Ovary (tissue), 7 donors: ENCODE measurements at regions not wholly inside any gene's neighbourhood (a gene's known extent, or its start where the extent isn't known, plus 50 kb on each side); places are given as distances from the start of the nearest gene placed in this dataset.

Experiments used
- DNase-seq, 5 donors: peaks; one replicate each; pipeline ENCODE4 v3.0.0-alpha.2; 2019 to 2020
- H3K27ac ChIP-seq, 2 donors: fragments of 200-600 bp; one replicate each; pipeline versions ENCODE4 v1.5.1 to v1.8.0; 2019 to 2022
- H3K27me3 ChIP-seq: fragments of 200-600 bp; one replicate; pipeline ENCODE4 v1.8.0; 2022
- H3K36me3 ChIP-seq: fragments of 200-600 bp; sonication (generic); one replicate; pipeline ENCODE4 v1.5.1; 2019
- H3K4me1 ChIP-seq: one replicate; pipeline ENCODE4 v1.8.1; 2013; ENCODE audit warnings: mild to moderate bottlenecking, moderate library complexity; ENCODE audit not compliant: insufficient read depth
- H3K4me3 ChIP-seq: fragments of 200-600 bp; sonication (generic); one replicate; pipeline ENCODE4 v1.5.1; 2017
- H3K9me3 ChIP-seq, 2 donors: fragments of 200-600 bp in 1 of 2; sonication (generic) in 1 of 2; one replicate each; pipeline versions ENCODE4 v1.5.1 to v1.8.1; 2013 to 2019; ENCODE audit warnings: mild to moderate bottlenecking in 1 of 2, moderate library complexity in 1 of 2
- EP300 ChIP-seq: sonication (generic); formaldehyde crosslinking; IDR thresholded peaks from one replicate; pipeline ENCODE4 v1.6.1; 2017; ENCODE audit warnings: antibody characterized with exemption
- POLR2A ChIP-seq: fragments of 450-650 bp; IDR thresholded peaks from one replicate; pipeline ENCODE4 v1.6.1; 2017; ENCODE audit warnings: antibody characterized with exemption, mild to moderate bottlenecking, moderate library complexity
- WGBS, 3 donors: extraction: QIAGEN DNeasy Blood & Tissue Kit in 1 of 3; methylation state at CpG; one replicate each; pipeline versions ENCODE4 v1.1.5 to v1.1.7; 2013 to 2017; 5-methylcytosine and 5-hydroxymethylcytosine counted together
- intact Hi-C, 4 donors: fragments of 100-400 bp; cut with DNase I; formaldehyde crosslinking; loops; one replicate each; pipeline versions ENCODE4 v1.11.0 to v1.15.1; 2022 to 2023
- TF ChIP-seq, protein P1 (sequence below), 3 donors: fragments of 450-650 bp in 2 of 3; fragments of 200-600 bp in 1 of 3; IDR thresholded peaks; one replicate each; pipeline versions ENCODE4 v1.5.1 to v1.8.0; 2016 to 2022; ENCODE audit warnings: antibody characterized with exemption in 3 of 3, mild to moderate bottlenecking in 1 of 3
- donor health status: DM: no; HTN: no; CAD: no; lungs with moderate emphysema.
- donor health status: DM: no; HTN: no; CAD: no.
- donor health status: Bipolar disorder and iron deficiency.
- donor health status: DM: no; HTN: no; CAD: no.
- donor health status: DM: yes; HTN: yes; CAD: no.

GRCh38 chr12:75596406-75596805 is 85.0 kb upstream of the KRR1 start:
- Histone ChIP-seq H3K4me3 (no peak overlapping the region), H3K4me1 (no peaks in the 10 kb centered on the region), H3K36me3 (no peaks in the 10 kb centered on the region), H3K9me3 (no peaks in the 10 kb centered on the region), H3K27me3 (no peaks in the 10 kb centered on the region), H3K27ac (no peak overlapping the region)
- DNase-seq: no peak
- TF ChIP-seq POLR2A (no peak), EP300 (no peak)
- TF ChIP-seq, protein P1, sequence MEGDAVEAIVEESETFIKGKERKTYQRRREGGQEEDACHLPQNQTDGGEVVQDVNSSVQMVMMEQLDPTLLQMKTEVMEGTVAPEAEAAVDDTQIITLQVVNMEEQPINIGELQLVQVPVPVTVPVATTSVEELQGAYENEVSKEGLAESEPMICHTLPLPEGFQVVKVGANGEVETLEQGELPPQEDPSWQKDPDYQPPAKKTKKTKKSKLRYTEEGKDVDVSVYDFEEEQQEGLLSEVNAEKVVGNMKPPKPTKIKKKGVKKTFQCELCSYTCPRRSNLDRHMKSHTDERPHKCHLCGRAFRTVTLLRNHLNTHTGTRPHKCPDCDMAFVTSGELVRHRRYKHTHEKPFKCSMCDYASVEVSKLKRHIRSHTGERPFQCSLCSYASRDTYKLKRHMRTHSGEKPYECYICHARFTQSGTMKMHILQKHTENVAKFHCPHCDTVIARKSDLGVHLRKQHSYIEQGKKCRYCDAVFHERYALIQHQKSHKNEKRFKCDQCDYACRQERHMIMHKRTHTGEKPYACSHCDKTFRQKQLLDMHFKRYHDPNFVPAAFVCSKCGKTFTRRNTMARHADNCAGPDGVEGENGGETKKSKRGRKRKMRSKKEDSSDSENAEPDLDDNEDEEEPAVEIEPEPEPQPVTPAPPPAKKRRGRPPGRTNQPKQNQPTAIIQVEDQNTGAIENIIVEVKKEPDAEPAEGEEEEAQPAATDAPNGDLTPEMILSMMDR (IDR thresholded peaks at IDR 0.05): no peak
- intact Hi-C loops: no loop called here
- WGBS, 3 donors: 18 to 41% (median 26%) methylated on average over 1 of the region's 1 CpG

DNA sequence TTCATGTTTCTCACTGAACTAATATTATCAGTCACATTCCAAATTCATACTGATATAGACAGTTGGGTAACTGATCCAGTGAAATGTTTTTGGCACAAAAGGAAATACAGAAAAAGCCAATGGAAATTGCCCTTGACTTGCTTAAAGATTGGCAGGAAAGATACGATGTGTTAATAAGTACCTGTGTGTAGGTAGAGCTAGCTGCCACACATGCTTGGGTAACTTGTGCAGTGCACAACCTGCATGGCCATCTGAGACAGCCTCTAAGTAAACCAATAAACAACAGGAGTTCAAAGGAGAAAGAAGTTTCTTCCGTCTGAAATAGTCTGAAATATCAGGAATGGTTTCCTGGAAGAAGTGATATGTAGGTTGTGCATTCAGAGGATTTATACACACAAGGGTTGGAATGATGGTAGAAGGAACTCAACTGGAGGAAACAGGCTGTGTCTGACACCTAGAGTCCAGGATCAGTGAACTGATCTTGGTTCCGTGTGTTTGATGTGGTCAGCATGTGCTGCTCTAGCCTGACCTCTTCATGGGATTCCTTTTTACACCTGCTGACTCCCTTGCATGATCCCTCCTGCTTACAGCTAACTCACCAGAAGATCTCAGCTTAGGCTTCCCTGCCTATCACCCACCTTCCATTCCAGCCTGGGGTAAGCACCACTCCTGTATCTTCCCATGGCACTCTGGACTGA is 81.4 kb upstream of the KRR1 start:
- DNase-seq: no peak
- H3K4me1 ChIP-seq: no peaks in the 10 kb centered on the region
- no peaks in the 10 kb centered on the region for H3K36me3 ChIP-seq
- H3K27ac ChIP-seq: no peak overlapping the region
- no peak overlapping the region for H3K4me3 ChIP-seq
- no peaks in the 10 kb centered on the region for H3K27me3 ChIP-seq
- 89 to 94% (median 93%) methylated on average over 3 of the region's 3 CpGs for WGBS, 3 donors
- no peak for TF ChIP-seq POLR2A
- TF ChIP-seq EP300: no peak
- TF ChIP-seq, protein P1 (IDR thresholded peaks at IDR 0.05): no peak
- intact Hi-C loops: no loop called here
- H3K9me3 ChIP-seq: no peaks in the 10 kb centered on the region

DNA sequence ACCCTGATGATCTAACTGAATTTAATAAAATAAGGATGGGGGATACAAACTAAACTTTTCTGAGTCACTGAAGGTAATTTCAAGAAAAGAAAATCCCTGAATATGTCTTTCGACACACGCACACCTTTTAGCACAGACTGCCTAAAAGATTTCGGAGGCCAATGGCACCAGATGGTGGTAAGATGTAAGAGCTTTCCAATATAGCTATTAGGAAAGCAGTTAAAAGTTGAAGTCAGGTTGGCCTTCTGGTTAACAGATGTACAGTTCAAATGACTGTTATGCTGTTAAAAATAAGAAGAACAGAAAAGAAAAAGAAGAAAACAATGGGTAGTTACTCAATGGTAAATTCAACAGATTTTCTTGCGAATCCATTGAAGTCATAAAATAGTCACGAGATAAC is 80.7 kb upstream of the KRR1 start:
- TF ChIP-seq, protein P1 (IDR thresholded peaks at IDR 0.05): no peak
- TF ChIP-seq POLR2A: no peak
- TF ChIP-seq EP300: no peak
- intact Hi-C loops: no loop called here
- no peaks in the 10 kb centered on the region for H3K36me3 ChIP-seq
- no peaks in the 10 kb centered on the region for H3K27me3 ChIP-seq
- no peaks in the 10 kb centered on the region for H3K4me1 ChIP-seq
- 90 to 96% (median 94%) methylated on average over 5 of the region's 5 CpGs for WGBS, 3 donors
- H3K9me3 ChIP-seq: no peaks in the 10 kb centered on the region
- no peak overlapping the region for H3K27ac ChIP-seq
- DNase-seq: no peak
- no peak overlapping the region for H3K4me3 ChIP-seq

GRCh38 chr12:75591628-75592027 is 80.2 kb upstream of the KRR1 start:
- no peaks in the 10 kb centered on the region for H3K4me1 ChIP-seq
- intact Hi-C loops: no loop called here
- H3K9me3 ChIP-seq: no peaks in the 10 kb centered on the region
- no peak overlapping the region for H3K4me3 ChIP-seq
- TF ChIP-seq, protein P1 (IDR thresholded peaks at IDR 0.05): no peak
- TF ChIP-seq POLR2A: no peak
- TF ChIP-seq EP300: no peak
- DNase-seq: no peak
- no peaks in the 10 kb centered on the region for H3K27me3 ChIP-seq
- no peaks in the 10 kb centered on the region for H3K36me3 ChIP-seq
- 43 to 54% (median 45%) methylated on average over 1 of the region's 1 CpG for whole genome bisulfite sequencing, 3 donors
- no peak overlapping the region for H3K27ac ChIP-seq
